CD8-positive, alpha-beta memory T cell (primary cell): ENCODE measurements at regions not wholly inside any gene's neighbourhood (a gene's known extent, or its start where the extent isn't known, plus 50 kb on each side); places are given as distances from the start of the nearest gene placed in this dataset.

Experiments used
- CTCF ChIA-PET: fragments of 350-600 bp; sonication (Branson Sonifier 250); formaldehyde crosslinking; loops from one replicate; lab custom pipeline; 2021; ENCODE audit warnings: antibody characterized with exemption; lab: Charles Lee
- POLR2A ChIA-PET: fragments of 350-600 bp; sonication (Branson Sonifier 250); formaldehyde crosslinking; loops from one replicate; lab custom pipeline; 2021; ENCODE audit warnings: antibody characterized with exemption; lab: Charles Lee
- DNase-seq, 5 donors: peaks; one replicate each; pipeline versions ENCODE4 v3.0.0 to v3.0.0-alpha.2; 2020 to 2022; ENCODE audit warnings: mixed read lengths in 1 of 5
- H3K27ac ChIP-seq: one replicate; pipeline ENCODE4 v1.7.0; 2013; ENCODE audit warnings: low read depth, mild to moderate bottlenecking, low read length, moderate library complexity
- H3K27me3 ChIP-seq: 2 replicates; pipeline ENCODE4 v1.7.0; 2013; ENCODE audit warnings: low read length, mild to moderate bottlenecking; ENCODE audit not compliant: insufficient read depth, poor library complexity, severe bottlenecking
- H3K36me3 ChIP-seq: 2 replicates; pipeline ENCODE4 v1.7.0; 2013; ENCODE audit warnings: mild to moderate bottlenecking, low read length, moderate library complexity; ENCODE audit not compliant: insufficient read depth
- H3K4me1 ChIP-seq: 2 replicates; pipeline ENCODE4 v1.7.0; 2013; ENCODE audit warnings: mild to moderate bottlenecking, low read length, moderate library complexity; ENCODE audit not compliant: insufficient read depth
- H3K4me3 ChIP-seq: 2 replicates; pipeline ENCODE4 v1.7.0; 2013; ENCODE audit warnings: mild to moderate bottlenecking, low read length
- H3K9me3 ChIP-seq: 2 replicates; pipeline ENCODE4 v1.7.0; 2013; ENCODE audit warnings: mild to moderate bottlenecking, low read length
- H3K27ac Mint-ChIP-seq, 8 donors: one replicate each; pipeline ENCODE4 v1.8.0; 2020 to 2021; ENCODE audit warnings: mixed read lengths in 8 of 8, mild to moderate bottlenecking in 6 of 8, inconsistent platforms in 3 of 8, moderate library complexity in 3 of 8
- H3K27me3 Mint-ChIP-seq, 2 donors: one replicate each; pipeline ENCODE4 v1.8.0; 2020 to 2021; ENCODE audit warnings: mixed read lengths in 2 of 2, mild to moderate bottlenecking in 1 of 2, moderate library complexity in 1 of 2
- H3K36me3 Mint-ChIP-seq, 3 donors: one replicate each; pipeline ENCODE4 v1.8.0; 2020 to 2021; ENCODE audit warnings: mixed read lengths in 3 of 3, inconsistent platforms in 1 of 3, mild to moderate bottlenecking in 1 of 3
- H3K4me1 Mint-ChIP-seq, 3 donors: one replicate each; pipeline ENCODE4 v1.8.0; 2020 to 2021; ENCODE audit warnings: mixed read lengths in 3 of 3, inconsistent platforms in 1 of 3, mild to moderate bottlenecking in 1 of 3
- H3K4me3 Mint-ChIP-seq, 7 donors: one replicate each; pipeline ENCODE4 v1.8.0; 2020 to 2021; ENCODE audit warnings: mixed read lengths in 7 of 7, mild to moderate bottlenecking in 6 of 7, moderate library complexity in 4 of 7, inconsistent platforms in 2 of 7
- H3K9me3 Mint-ChIP-seq, 5 donors: one replicate each; pipeline ENCODE4 v1.8.0; 2020 to 2022; ENCODE audit warnings: mixed read lengths in 5 of 5, mild to moderate bottlenecking in 3 of 5, moderate library complexity in 2 of 5, inconsistent platforms in 1 of 5

- Mint-ChIP-seq H3K4me3 (no peak overlapping the region), H3K9me3 (no peaks in the 10 kb centered on the region), H3K27ac (no peak overlapping the region), H3K36me3 (no peaks in the 10 kb centered on the region), H3K4me1 (no peaks in the 10 kb centered on the region), H3K27me3 (no peaks in the 10 kb centered on the region)
- no peak for DNase-seq
- Histone ChIP-seq H3K4me3 (no peak overlapping the region), H3K36me3 (no peaks in the 10 kb centered on the region), H3K27ac (no peak overlapping the region), H3K27me3 (no peaks in the 10 kb centered on the region), H3K9me3 (no peaks in the 10 kb centered on the region), H3K4me1 (no peaks in the 10 kb centered on the region)
- CTCF ChIA-PET = interaction anchor here (1.0 kb wide), 1 partner anchor 9 kb away, joined by 3 read pairs; no protein-coding TSS in a partner anchor
- POLR2A ChIA-PET = no interaction called here
Measured at GRCh38 chr6:11486959-11487358, 50.6 kb upstream of the TMEM170B start.

GRCh38 chr6:11486486-11486885 lies 51.1 kb upstream of the TMEM170B start:
- Histone ChIP-seq H3K4me1 (no peaks in the 10 kb centered on the region), H3K27me3 (no peaks in the 10 kb centered on the region), H3K27ac (no peak overlapping the region), H3K36me3 (no peaks in the 10 kb centered on the region), H3K9me3 (no peaks in the 10 kb centered on the region), H3K4me3 (no peak overlapping the region)
- no peak overlapping the region for H3K4me3 Mint-ChIP-seq
- H3K36me3 Mint-ChIP-seq = no peaks in the 10 kb centered on the region
- ChIA-PET POLR2A (no interaction called here), CTCF (interaction anchor here (1.2 kb wide), 1 partner anchor 314 kb away, joined by 3 read pairs; no protein-coding TSS in a partner anchor)
- no peak for DNase-seq
- H3K9me3 Mint-ChIP-seq = no peaks in the 10 kb centered on the region
- no peak overlapping the region for H3K27ac Mint-ChIP-seq
- H3K4me1 Mint-ChIP-seq = no peaks in the 10 kb centered on the region
- H3K27me3 Mint-ChIP-seq = no peaks in the 10 kb centered on the region

- Mint-ChIP-seq H3K4me1 (no peaks in the 10 kb centered on the region), H3K9me3 (no peaks in the 10 kb centered on the region), H3K4me3 (no peak overlapping the region), H3K27ac (no peak overlapping the region), H3K36me3 (no peaks in the 10 kb centered on the region), H3K27me3 (no peaks in the 10 kb centered on the region)
- no peaks in the 10 kb centered on the region for H3K9me3 ChIP-seq
- CTCF ChIA-PET = interaction anchor here (1.0 to 1.2 kb wide), 2 partner anchors 10 to 314 kb away, joined by 3 to 4 read pairs; no protein-coding TSS in a partner anchor
- H3K27me3 ChIP-seq = no peaks in the 10 kb centered on the region
- no peak for DNase-seq
- no peaks in the 10 kb centered on the region for H3K4me1 ChIP-seq
- no peak overlapping the region for H3K27ac ChIP-seq
- H3K4me3 ChIP-seq = no peak overlapping the region
- no peaks in the 10 kb centered on the region for H3K36me3 ChIP-seq
- POLR2A ChIA-PET = no interaction called here
Measured at GRCh38 chr6:11486051-11486450, 51.5 kb upstream of the TMEM170B start.

GRCh38 chr6:11485271-11485670 lies 52.3 kb upstream of the TMEM170B start:
- POLR2A ChIA-PET = interaction anchor here (0.7 kb wide), 2 partner anchors 11 to 23 kb away, joined by 3 to 6 read pairs; no protein-coding TSS in a partner anchor
- H3K27me3 Mint-ChIP-seq = no peaks in the 10 kb centered on the region
- Histone ChIP-seq H3K27me3 (no peaks in the 10 kb centered on the region), H3K9me3 (no peaks in the 10 kb centered on the region), H3K4me3 (no peak overlapping the region), H3K36me3 (no peaks in the 10 kb centered on the region), H3K4me1 (no peaks in the 10 kb centered on the region), H3K27ac (no peak overlapping the region)
- H3K4me1 Mint-ChIP-seq = no peaks in the 10 kb centered on the region
- no peak overlapping the region for H3K4me3 Mint-ChIP-seq
- H3K9me3 Mint-ChIP-seq = no peaks in the 10 kb centered on the region
- H3K36me3 Mint-ChIP-seq = no peaks in the 10 kb centered on the region
- no peak overlapping the region for H3K27ac Mint-ChIP-seq
- CTCF ChIA-PET = interaction anchor here (1.0 to 1.2 kb wide), 2 partner anchors 11 to 313 kb away, joined by 3 to 4 read pairs; no protein-coding TSS in a partner anchor
- DNase-seq = no peak

- no peaks in the 10 kb centered on the region for H3K36me3 ChIP-seq
Measured at GRCh38 chr6:11484441-11484840, 53.1 kb upstream of the TMEM170B start.

GRCh38 chr6:11482616-11483015 lies 54.9 kb upstream of the TMEM170B start:
- H3K9me3 ChIP-seq = no peaks in the 10 kb centered on the region
- DNase-seq = no peak
- no peaks in the 10 kb centered on the region for H3K27me3 ChIP-seq
- no peak overlapping the region for H3K27ac ChIP-seq
- H3K4me3 Mint-ChIP-seq = no peak overlapping the region
- H3K36me3 ChIP-seq = no peaks in the 10 kb centered on the region
- CTCF ChIA-PET = no interaction called here
- no peaks in the 10 kb centered on the region for H3K27me3 Mint-ChIP-seq
- peaks cover 0 to 2% (median 0%) of the 10 kb centered on the region in 5 donors for H3K9me3 Mint-ChIP-seq
- no peak overlapping the region for H3K27ac Mint-ChIP-seq
- no peaks in the 10 kb centered on the region for H3K4me1 ChIP-seq
- POLR2A ChIA-PET = no interaction called here
- no peak overlapping the region for H3K4me3 ChIP-seq
- H3K4me1 Mint-ChIP-seq = no peaks in the 10 kb centered on the region
- no peaks in the 10 kb centered on the region for H3K36me3 Mint-ChIP-seq

More at GRCh38 chr6:11484441-11484840, 53.1 kb upstream of the TMEM170B start:
- no peak overlapping the region for H3K27ac Mint-ChIP-seq
- no peaks in the 10 kb centered on the region for H3K4me1 Mint-ChIP-seq
- DNase-seq = no peak
- no peaks in the 10 kb centered on the region for H3K27me3 Mint-ChIP-seq
- Histone ChIP-seq H3K9me3 (no peaks in the 10 kb centered on the region), H3K4me1 (no peaks in the 10 kb centered on the region), H3K27me3 (no peaks in the 10 kb centered on the region), H3K4me3 (no peak overlapping the region), H3K27ac (no peak overlapping the region)
- ChIA-PET CTCF (no interaction called here), POLR2A (interaction anchor here (0.5 kb wide), 1 partner anchor 18 kb away, joined by 3 read pairs; no protein-coding TSS in a partner anchor)
- no peak overlapping the region for H3K4me3 Mint-ChIP-seq
- H3K36me3 Mint-ChIP-seq = no peaks in the 10 kb centered on the region
- H3K9me3 Mint-ChIP-seq = no peaks in the 10 kb centered on the region

- no peaks in the 10 kb centered on the region for H3K36me3 ChIP-seq
- H3K9me3 ChIP-seq = no peaks in the 10 kb centered on the region
- ChIA-PET POLR2A (no interaction called here), CTCF (interaction anchor here (2.4 kb wide), 1 partner anchor 15 kb away, joined by 13 read pairs; no protein-coding TSS in a partner anchor)
- no peaks in the 10 kb centered on the region for H3K4me1 ChIP-seq
- H3K27me3 ChIP-seq = no peaks in the 10 kb centered on the region
- H3K9me3 Mint-ChIP-seq = peaks cover 0 to 2% (median 0%) of the 10 kb centered on the region in 5 donors
- H3K27ac ChIP-seq = no peak overlapping the region
- no peak overlapping the region for H3K4me3 Mint-ChIP-seq
- peaks cover 2 to 10% of the 10 kb centered on the region in 2 donors for H3K27me3 Mint-ChIP-seq
- no peak overlapping the region for H3K4me3 ChIP-seq
- DNase-seq = no peak
- H3K4me1 Mint-ChIP-seq = no peaks in the 10 kb centered on the region
- no peak overlapping the region for H3K27ac Mint-ChIP-seq
- H3K36me3 Mint-ChIP-seq = no peaks in the 10 kb centered on the region
Measured at GRCh38 chr6:11480541-11480940, 57.0 kb upstream of the TMEM170B start.

GRCh38 chr6:11479296-11479695 lies 58.3 kb upstream of the TMEM170B start:
- Histone ChIP-seq H3K27me3 (no peaks in the 10 kb centered on the region), H3K36me3 (no peaks in the 10 kb centered on the region), H3K9me3 (no peaks in the 10 kb centered on the region), H3K4me1 (no peaks in the 10 kb centered on the region), H3K4me3 (no peak overlapping the region), H3K27ac (no peak overlapping the region)
- DNase-seq = no peak
- ChIA-PET CTCF (interaction anchor here (0.6 to 2.4 kb wide), 2 partner anchors 14 to 16 kb away, joined by 3 to 13 read pairs; no protein-coding TSS in a partner anchor), POLR2A (no interaction called here)
- Mint-ChIP-seq H3K27me3 (peaks cover 3 to 14% of the 10 kb centered on the region in 2 donors), H3K4me3 (no peak overlapping the region), H3K4me1 (no peaks in the 10 kb centered on the region), H3K36me3 (no peaks in the 10 kb centered on the region), H3K9me3 (peaks cover 0 to 2% (median 0%) of the 10 kb centered on the region in 5 donors), H3K27ac (no peak overlapping the region)
